Astrocyte (in vitro differentiated cells and primary cell): ENCODE measurements at regions not wholly inside any gene's neighbourhood (a gene's known extent, or its start where the extent isn't known, plus 50 kb on each side); places are given as distances from the start of the nearest gene placed in this dataset.

Source experiments
- DNase-seq: peaks from one replicate; pipeline ENCODE4 v3.0.0-alpha.2; 2010; ENCODE audit warnings: low read depth
- FAIRE-seq: peaks from 2 replicates; lab custom pipeline; 2011; peaks lifted over from hg19 to GRCh38; lab: Jason Lieb, UNC
- H2AFZ ChIP-seq: 2 replicates; pipeline ENCODE4 v1.6.0; 2012; ENCODE audit warnings: low read depth, low read length, inconsistent platforms
- H3K27ac ChIP-seq: 2 replicates; pipeline ENCODE4 v1.5.1; 2011; ENCODE audit warnings: low read depth, low read length, inconsistent platforms
- H3K27me3 ChIP-seq: 2 replicates; pipeline ENCODE4 v1.6.0; 2011; ENCODE audit warnings: low read length, inconsistent platforms; ENCODE audit not compliant: insufficient read depth
- H3K36me3 ChIP-seq: 2 replicates; pipeline ENCODE4 v1.5.1; 2011; ENCODE audit warnings: low read length, inconsistent platforms; ENCODE audit not compliant: insufficient read depth
- H3K4me1 ChIP-seq: 2 replicates; pipeline ENCODE4 v1.5.1; 2011; ENCODE audit warnings: low read length, inconsistent platforms; ENCODE audit not compliant: insufficient read depth
- H3K4me2 ChIP-seq: 2 replicates; pipeline ENCODE4 v1.6.0; 2012; ENCODE audit warnings: low read length, inconsistent platforms
- H3K4me3 ChIP-seq: 2 replicates; pipeline ENCODE4 v1.5.1; 2011; ENCODE audit warnings: low read depth, mild to moderate bottlenecking, low read length, inconsistent platforms; ENCODE audit not compliant: insufficient read depth
- H3K79me2 ChIP-seq: 2 replicates; pipeline ENCODE4 v1.6.0; 2012; ENCODE audit warnings: mild to moderate bottlenecking, low read length, inconsistent platforms; ENCODE audit not compliant: insufficient read depth
- H3K9ac ChIP-seq: 2 replicates; pipeline ENCODE4 v1.6.0; 2012; ENCODE audit warnings: mild to moderate bottlenecking, low read length, inconsistent platforms
- H3K9me3 ChIP-seq: 2 replicates; pipeline ENCODE4 v1.5.1; 2012; ENCODE audit warnings: low read depth, mild to moderate bottlenecking, low read length, inconsistent platforms; ENCODE audit not compliant: insufficient read depth
- H4K20me1 ChIP-seq: 2 replicates; pipeline ENCODE4 v1.6.0; 2012; ENCODE audit warnings: low read length, inconsistent platforms; ENCODE audit not compliant: insufficient read depth
- H3K27ac Mint-ChIP-seq: one replicate; pipeline ENCODE4 v1.8.0; 2021; ENCODE audit warnings: mild to moderate bottlenecking, mixed read lengths; ENCODE audit not compliant: unreplicated experiment
- H3K27me3 Mint-ChIP-seq: one replicate; pipeline ENCODE4 v1.8.0; 2021; ENCODE audit warnings: low read depth, mixed read lengths; ENCODE audit not compliant: unreplicated experiment
- H3K36me3 Mint-ChIP-seq: one replicate; pipeline ENCODE4 v1.8.0; 2021; ENCODE audit warnings: low read depth, mixed read lengths; ENCODE audit not compliant: unreplicated experiment
- H3K4me1 Mint-ChIP-seq: one replicate; pipeline ENCODE4 v1.8.0; 2021; ENCODE audit warnings: low read depth, mixed read lengths; ENCODE audit not compliant: unreplicated experiment
- H3K4me3 Mint-ChIP-seq: one replicate; pipeline ENCODE4 v1.8.0; 2021; ENCODE audit warnings: mild to moderate bottlenecking, moderate library complexity, mixed read lengths; ENCODE audit not compliant: unreplicated experiment
- H3K9me3 Mint-ChIP-seq: one replicate; pipeline ENCODE4 v1.8.0; 2021; ENCODE audit warnings: mild to moderate bottlenecking, mixed read lengths; ENCODE audit not compliant: unreplicated experiment
- CTCF ChIP-seq: IDR thresholded peaks from 2 replicates; pipeline ENCODE4 v1.5.1; 2011; ENCODE audit warnings: low read depth, mild to moderate bottlenecking, inconsistent platforms, low read length, moderate library complexity; ENCODE audit not compliant: insufficient read depth
- EZH2 ChIP-seq: IDR thresholded peaks from 2 replicates; pipeline ENCODE4 v1.6.1; 2012; ENCODE audit warnings: mild to moderate bottlenecking, low read length, inconsistent platforms; ENCODE audit not compliant: insufficient read depth

- FAIRE-seq (no peak), DNase-seq (no peak)
- H3K79me2 ChIP-seq, result no peaks in the 10 kb centered on the region
- no peak overlapping the region for H3K9ac ChIP-seq
- Mint-ChIP-seq H3K36me3 (no peaks in the 10 kb centered on the region), H3K4me3 (no peak overlapping the region), H3K9me3 (peaks cover 7% of the 10 kb centered on the region), H3K27me3 (peaks cover 26% of the 10 kb centered on the region), H3K27ac (no peak overlapping the region), H3K4me1 (peaks cover 4% of the 10 kb centered on the region)
- H3K4me2 ChIP-seq, result no peak overlapping the region
- H3K9me3 ChIP-seq, result peaks cover 26% of the 10 kb centered on the region
- no peak overlapping the region for H2AFZ ChIP-seq
- no peaks in the 10 kb centered on the region for H3K36me3 ChIP-seq
- no peak overlapping the region for H3K27ac ChIP-seq
- H3K27me3 ChIP-seq, result no peaks in the 10 kb centered on the region
- TF ChIP-seq CTCF, result no peak
- no peak for TF ChIP-seq EZH2
- H3K4me1 ChIP-seq, result no peaks in the 10 kb centered on the region
- H4K20me1 ChIP-seq, result no peaks in the 10 kb centered on the region
- H3K4me3 ChIP-seq, result no peak overlapping the region
Measured at GRCh38 chr22:47625013-47625385, 862.5 kb downstream of the TBC1D22A start.

DNA sequence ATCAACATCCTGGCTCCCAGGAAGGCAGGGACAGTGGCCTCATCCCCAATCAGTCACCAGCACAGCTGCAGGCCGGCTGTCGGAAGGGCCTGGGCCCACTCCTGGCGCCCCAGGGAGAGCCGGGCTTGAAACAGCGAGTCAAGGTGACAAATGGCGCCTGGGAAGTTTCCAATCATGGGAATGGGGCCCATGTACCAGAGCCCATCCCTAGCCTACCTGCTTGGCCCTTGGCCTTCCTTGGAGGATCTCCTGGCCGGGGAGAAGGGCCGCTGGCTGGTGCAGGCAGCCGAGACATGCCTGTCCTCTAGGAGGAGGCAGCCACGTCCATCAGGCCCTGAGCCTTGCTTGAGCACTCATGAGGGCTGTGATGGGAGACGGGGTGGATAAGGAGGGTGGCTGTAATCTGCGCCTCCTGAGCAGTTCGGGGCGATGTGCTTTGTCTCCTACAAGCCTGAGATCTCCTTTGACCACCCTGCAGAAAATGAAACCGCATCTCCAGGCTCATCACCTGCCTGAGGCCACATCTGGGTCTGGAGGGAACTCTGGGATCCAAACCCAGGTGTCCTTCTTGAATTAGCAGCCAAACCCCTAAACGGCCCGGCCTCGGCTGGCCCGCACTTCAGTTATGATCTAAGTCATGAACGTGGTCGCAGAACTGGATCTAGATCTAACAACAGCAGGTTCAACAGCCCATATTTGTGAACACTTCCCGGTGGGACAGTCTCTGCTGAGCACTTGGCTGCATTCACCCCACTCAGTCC, 862.0 kb downstream of the TBC1D22A start:
- Mint-ChIP-seq H3K9me3 (peaks cover 7% of the 10 kb centered on the region), H3K4me3 (no peak overlapping the region), H3K27ac (no peak overlapping the region), H3K4me1 (peaks cover 4% of the 10 kb centered on the region), H3K36me3 (no peaks in the 10 kb centered on the region), H3K27me3 (peaks cover 22% of the 10 kb centered on the region)
- Histone ChIP-seq H3K4me2 (no peak overlapping the region), H3K9ac (no peak overlapping the region), H3K27me3 (no peaks in the 10 kb centered on the region), H3K79me2 (no peaks in the 10 kb centered on the region), H3K4me3 (no peak overlapping the region), H3K9me3 (peaks cover 26% of the 10 kb centered on the region), H3K36me3 (no peaks in the 10 kb centered on the region), H2AFZ (no peak overlapping the region), H3K4me1 (no peaks in the 10 kb centered on the region), H3K27ac (no peak overlapping the region), H4K20me1 (no peaks in the 10 kb centered on the region)
- no peak for TF ChIP-seq CTCF
- no peak for TF ChIP-seq EZH2
- FAIRE-seq (no peak), DNase-seq (no peak)

DNA sequence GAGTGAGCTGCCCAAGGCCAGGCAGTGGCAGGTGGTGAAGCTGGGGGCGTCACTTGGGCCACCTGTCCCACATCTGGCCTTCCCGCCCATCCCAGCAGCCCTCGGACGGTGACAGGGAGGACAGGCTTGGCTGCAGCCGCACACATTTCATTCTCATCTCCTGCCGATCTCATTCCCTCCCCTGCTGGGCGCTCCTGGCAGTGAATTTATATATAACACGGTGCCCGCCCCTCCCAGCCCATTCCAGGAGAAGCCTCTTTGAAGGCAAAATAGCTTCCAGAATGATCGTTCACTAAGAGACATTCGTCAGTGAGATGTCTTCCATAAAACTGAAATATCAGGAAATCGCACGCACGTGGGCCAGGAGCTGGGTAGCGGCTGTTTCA, 861.3 kb downstream of the TBC1D22A start:
- Histone ChIP-seq H3K9ac (no peak overlapping the region), H3K36me3 (no peaks in the 10 kb centered on the region), H3K9me3 (peaks cover 22% of the 10 kb centered on the region), H3K4me2 (no peak overlapping the region), H3K79me2 (no peaks in the 10 kb centered on the region), H2AFZ (no peak overlapping the region), H4K20me1 (no peaks in the 10 kb centered on the region), H3K4me3 (no peak overlapping the region), H3K4me1 (no peaks in the 10 kb centered on the region), H3K27ac (no peak overlapping the region), H3K27me3 (no peaks in the 10 kb centered on the region)
- H3K4me3 Mint-ChIP-seq, result no peak overlapping the region
- FAIRE-seq, result no peak
- H3K27me3 Mint-ChIP-seq, result peaks cover 22% of the 10 kb centered on the region
- H3K9me3 Mint-ChIP-seq, result peaks cover 7% of the 10 kb centered on the region
- peaks cover 4% of the 10 kb centered on the region for H3K4me1 Mint-ChIP-seq
- no peak for TF ChIP-seq CTCF
- no peak for TF ChIP-seq EZH2
- H3K27ac Mint-ChIP-seq, result no peak overlapping the region
- no peaks in the 10 kb centered on the region for H3K36me3 Mint-ChIP-seq
- no peak for DNase-seq
